ENCODE measurements at regions not wholly inside any gene's neighbourhood (a gene's known extent, or its start where the extent isn't known, plus 50 kb on each side); places are given as distances from the start of the nearest gene placed in this dataset.
"Not testable (repeated sequence)": the region's sequence is repeated elsewhere in the genome, so short reads cannot be mapped to it uniquely, and the experiment has no call there.

DNA sequence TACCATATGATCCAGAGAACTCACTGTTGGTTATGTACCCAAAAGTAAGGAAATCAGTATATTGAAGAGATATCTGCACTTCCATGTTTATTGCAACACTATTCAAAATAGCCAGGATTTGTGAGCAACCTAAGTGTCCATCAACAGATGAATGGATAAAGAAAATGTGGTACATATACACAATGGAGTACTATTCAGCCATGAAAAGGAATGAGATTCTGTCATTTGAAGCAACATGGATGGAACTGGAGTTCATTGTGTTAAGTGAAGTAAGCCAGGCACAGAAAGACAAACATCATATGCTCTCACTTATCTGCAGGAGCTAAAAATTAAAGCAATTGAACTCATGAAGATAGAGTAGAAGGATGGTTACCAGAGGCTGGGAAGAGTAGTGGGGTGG lies 510.5 kb downstream of the KLHL13 start:
- DNase-seq, H3K4me1 Mint-ChIP-seq, ATAC-seq, H3K4me3 Mint-ChIP-seq, H3K27me3 Mint-ChIP-seq, H3K27ac Mint-ChIP-seq, H3K9me3 Mint-ChIP-seq: not testable (repeated sequence)

DNA sequence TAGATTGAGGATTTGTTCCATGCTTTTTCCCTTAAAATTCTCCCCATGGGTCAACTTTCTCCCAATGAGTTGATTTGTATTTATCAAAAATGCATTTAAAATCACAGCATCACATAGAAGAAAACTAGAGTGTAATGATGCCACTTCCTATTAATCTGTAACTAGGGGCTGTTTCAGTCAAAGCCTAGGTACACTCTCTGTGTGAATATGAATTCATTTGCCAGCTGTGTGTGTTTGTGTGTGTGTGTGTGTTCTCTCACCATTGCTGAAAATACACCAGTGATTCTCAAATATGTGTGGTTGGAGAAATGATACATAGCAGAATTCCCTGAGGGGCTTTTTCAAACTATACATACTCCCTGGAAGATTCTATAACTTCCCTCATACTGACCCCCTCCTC lies 546.5 kb downstream of the KLHL13 start:
- no peak for DNase-seq
- ATAC-seq = no peak
- no peaks in the 10 kb centered on the region for H3K4me1 Mint-ChIP-seq
- no peak overlapping the region for H3K27ac Mint-ChIP-seq
- H3K4me3 Mint-ChIP-seq = no peak overlapping the region
- H3K9me3 Mint-ChIP-seq = peaks cover 0 to 8% of the 10 kb centered on the region in 2 donors
- no peaks in the 10 kb centered on the region for H3K27me3 Mint-ChIP-seq

- no peak overlapping the region for H3K27ac Mint-ChIP-seq
- ATAC-seq (no peak), DNase-seq (no peak)
- H3K4me3 Mint-ChIP-seq = no peak overlapping the region
- no peaks in the 10 kb centered on the region for H3K27me3 Mint-ChIP-seq
- H3K9me3 Mint-ChIP-seq = peaks cover 0 to 8% of the 10 kb centered on the region in 2 donors
- H3K4me1 Mint-ChIP-seq = no peaks in the 10 kb centered on the region
These were observed 548.4 kb downstream of the KLHL13 start for GRCh38 chrX:117568238-117568637.

GRCh38 chrX:117543885-117544284 lies 572.7 kb downstream of the KLHL13 start:
- H3K4me3 Mint-ChIP-seq = no peak overlapping the region
- no peaks in the 10 kb centered on the region for H3K9me3 Mint-ChIP-seq
- H3K27ac Mint-ChIP-seq = no peak overlapping the region
- H3K4me1 Mint-ChIP-seq = no peaks in the 10 kb centered on the region
- H3K27me3 Mint-ChIP-seq = no peaks in the 10 kb centered on the region
- no peak for ATAC-seq
- no peak for DNase-seq

GRCh38 chrX:117539090-117539418 lies 577.6 kb downstream of the KLHL13 start:
- H3K4me1 Mint-ChIP-seq = no peaks in the 10 kb centered on the region
- no peak for ATAC-seq
- no peak overlapping the region for H3K4me3 Mint-ChIP-seq
- DNase-seq = no peak
- no peaks in the 10 kb centered on the region for H3K27me3 Mint-ChIP-seq
- H3K27ac Mint-ChIP-seq = no peak overlapping the region
- no peaks in the 10 kb centered on the region for H3K9me3 Mint-ChIP-seq

DNA sequence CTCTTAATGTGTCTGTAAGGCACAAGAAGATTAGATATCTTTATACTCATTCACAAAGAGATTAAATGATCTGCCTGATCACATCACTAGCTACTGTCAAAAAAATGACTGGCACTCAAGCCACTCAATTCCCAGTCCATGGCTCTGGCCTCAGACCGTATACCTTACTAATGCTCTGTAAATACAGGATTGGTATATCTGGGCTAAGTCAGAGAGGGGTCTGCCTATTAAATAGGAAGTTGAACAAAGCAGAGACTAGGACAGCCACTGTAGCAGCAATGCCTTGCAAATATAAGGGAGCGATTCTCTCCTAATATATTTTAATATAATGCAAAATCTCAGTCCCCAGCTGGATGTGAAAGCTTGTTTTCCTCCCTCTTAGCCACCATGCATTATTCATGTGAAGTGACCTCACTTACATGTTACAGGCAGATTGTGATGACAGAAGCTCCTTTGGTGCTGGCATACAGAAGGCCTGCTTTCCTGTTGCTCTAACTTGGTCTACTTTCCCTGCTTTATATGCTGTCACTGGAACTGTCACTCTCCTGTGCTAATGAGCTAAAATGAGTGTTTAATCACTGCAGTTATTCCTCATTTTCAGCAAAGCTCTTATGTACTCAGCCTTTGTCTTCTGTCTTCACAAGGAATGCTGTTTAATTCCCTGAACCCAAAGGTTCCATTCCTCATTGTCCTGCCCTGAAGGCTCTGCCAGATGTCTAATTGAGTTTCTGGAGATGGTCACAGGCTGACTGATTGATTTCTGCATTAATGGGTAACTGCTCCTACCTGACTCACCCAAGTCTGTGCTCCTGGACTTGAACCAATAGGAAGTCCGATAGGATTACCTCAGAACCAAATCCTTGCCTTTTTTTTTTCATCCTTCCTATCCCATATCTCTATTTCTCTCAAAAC lies 578.2 kb downstream of the KLHL13 start:
- Mint-ChIP-seq H3K27ac (no peak overlapping the region), H3K4me3 (no peak overlapping the region), H3K4me1 (no peaks in the 10 kb centered on the region), H3K9me3 (no peaks in the 10 kb centered on the region), H3K27me3 (no peaks in the 10 kb centered on the region)
- ATAC-seq (no peak), DNase-seq (no peak)

DNA sequence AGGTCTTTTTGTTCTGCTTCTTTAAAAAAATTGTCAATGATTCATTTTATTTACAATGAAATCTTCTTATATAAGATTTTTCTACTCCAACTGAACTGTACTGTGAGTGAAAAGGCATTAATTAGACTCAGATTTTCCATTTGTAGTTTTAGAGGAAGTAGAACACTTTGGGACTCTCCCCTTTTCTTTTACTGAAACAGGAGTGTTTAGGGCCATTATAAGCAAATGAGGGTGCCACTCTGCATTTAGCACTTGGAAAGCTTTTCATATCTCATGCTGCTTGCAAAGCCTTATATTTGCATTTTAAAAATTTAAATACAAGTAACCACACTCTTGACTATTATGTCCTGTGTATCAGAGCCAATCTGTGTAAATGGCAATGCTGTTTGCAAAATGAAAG lies 584.3 kb downstream of the KLHL13 start:
- Mint-ChIP-seq H3K27me3 (no peaks in the 10 kb centered on the region), H3K27ac (no peak overlapping the region), H3K4me1 (no peaks in the 10 kb centered on the region), H3K9me3 (no peaks in the 10 kb centered on the region), H3K4me3 (no peak overlapping the region)
- ATAC-seq (no peak), DNase-seq (no peak)

DNA sequence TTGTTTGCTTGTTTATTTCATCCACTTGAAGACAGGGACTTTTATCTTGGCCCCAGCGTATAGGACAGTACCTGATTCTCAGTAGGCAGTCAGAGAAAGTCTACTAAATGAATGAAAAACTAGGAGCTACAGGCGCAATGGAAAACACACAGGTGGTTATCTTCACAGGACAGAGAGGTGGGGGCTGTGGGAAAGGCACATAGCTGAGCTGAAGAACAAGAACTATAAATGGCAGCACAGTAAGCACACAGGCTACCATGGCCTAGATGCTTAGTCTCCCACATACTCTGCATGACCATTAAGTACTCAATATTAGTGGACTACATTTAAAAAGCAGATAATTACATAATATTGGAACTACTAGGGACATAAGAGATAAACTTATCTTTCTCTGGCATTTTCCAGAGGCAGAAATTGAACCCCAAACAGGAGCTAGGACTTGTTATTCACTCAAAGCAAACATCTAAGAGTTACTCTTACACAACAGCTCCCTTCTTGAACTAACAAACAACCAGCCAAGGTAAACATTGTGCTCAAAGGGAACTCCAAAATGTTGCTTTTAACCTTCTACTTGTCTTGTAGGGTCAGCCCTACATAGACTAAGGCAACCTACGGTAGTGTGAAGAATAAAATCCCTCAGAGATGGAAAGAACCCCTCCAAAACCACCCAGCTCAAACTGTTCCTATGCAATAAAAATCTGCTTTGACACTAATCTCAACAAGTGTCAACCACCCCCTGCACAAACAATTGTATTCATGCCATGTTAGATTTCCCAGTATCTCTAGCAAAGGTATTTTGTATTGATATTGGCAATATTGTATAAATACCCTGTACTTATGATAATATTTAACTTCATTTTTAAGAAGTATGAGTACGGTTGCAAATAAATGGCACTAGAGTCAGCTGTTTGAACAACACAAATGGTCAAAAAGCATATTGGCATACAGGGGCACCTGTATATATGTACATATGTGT lies 593.6 kb downstream of the KLHL13 start:
- Mint-ChIP-seq H3K9me3 (no peaks in the 10 kb centered on the region), H3K27me3 (no peaks in the 10 kb centered on the region), H3K4me3 (no peak overlapping the region), H3K27ac (no peak overlapping the region), H3K4me1 (no peaks in the 10 kb centered on the region)
- DNase-seq (no peak), ATAC-seq (no peak)

GRCh38 chrX:117517994-117518393 lies 598.6 kb downstream of the KLHL13 start:
- H3K27ac Mint-ChIP-seq = no peak overlapping the region
- ATAC-seq = no peak
- H3K4me3 Mint-ChIP-seq = no peak overlapping the region
- DNase-seq = no peak
- no peaks in the 10 kb centered on the region for H3K27me3 Mint-ChIP-seq
- H3K9me3 Mint-ChIP-seq = no peaks in the 10 kb centered on the region
- H3K4me1 Mint-ChIP-seq = no peaks in the 10 kb centered on the region

GRCh38 chrX:117511379-117511778 lies 605.2 kb downstream of the KLHL13 start:
- Mint-ChIP-seq H3K9me3 (no peaks in the 10 kb centered on the region), H3K27ac (no peak overlapping the region), H3K4me3 (no peak overlapping the region), H3K27me3 (no peaks in the 10 kb centered on the region), H3K4me1 (no peaks in the 10 kb centered on the region)
- DNase-seq (no peak), ATAC-seq (no peak)

DNA sequence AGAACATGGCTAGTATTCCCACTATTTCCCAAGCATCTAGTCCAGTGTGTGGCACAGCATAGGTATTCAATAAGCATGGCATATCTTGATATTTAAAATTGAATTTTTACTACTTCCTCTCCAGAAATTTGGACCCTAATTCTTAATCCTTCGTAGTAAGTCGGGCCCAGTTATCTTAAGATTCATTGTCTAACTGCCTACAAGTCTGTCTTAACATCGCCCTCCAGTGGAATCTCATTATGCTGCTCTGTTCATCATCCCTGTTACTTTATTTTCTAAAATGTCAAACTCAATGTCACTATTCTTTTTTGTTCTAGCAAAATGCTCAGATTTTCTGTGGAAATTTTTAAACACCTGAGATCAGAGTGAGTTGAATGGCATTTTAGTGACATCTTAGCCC lies 606.2 kb downstream of the KLHL13 start:
- no peak for ATAC-seq
- no peaks in the 10 kb centered on the region for H3K9me3 Mint-ChIP-seq
- H3K27me3 Mint-ChIP-seq = no peaks in the 10 kb centered on the region
- H3K27ac Mint-ChIP-seq = no peak overlapping the region
- DNase-seq = no peak
- H3K4me1 Mint-ChIP-seq = no peaks in the 10 kb centered on the region
- H3K4me3 Mint-ChIP-seq = no peak overlapping the region

DNA sequence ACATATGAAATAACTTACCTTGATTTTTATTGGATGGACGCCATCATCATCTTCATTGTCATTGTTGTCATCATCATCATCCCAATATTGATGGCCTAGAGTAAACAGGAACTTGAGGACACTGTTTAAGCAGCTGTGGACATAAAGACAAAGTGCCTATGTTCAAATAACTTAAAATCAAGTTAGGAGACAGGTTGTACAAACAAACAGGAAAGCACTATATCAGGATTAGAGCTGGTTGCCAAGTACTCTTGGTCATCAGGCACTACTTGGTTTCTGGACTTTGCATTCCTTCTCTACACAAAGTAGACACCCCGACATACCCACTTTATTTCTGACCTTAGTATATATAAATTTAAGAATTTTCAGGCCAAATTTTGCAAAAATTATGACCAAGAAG lies 608.6 kb downstream of the KLHL13 start:
- ATAC-seq = no peak
- H3K27ac Mint-ChIP-seq = no peak overlapping the region
- no peaks in the 10 kb centered on the region for H3K4me1 Mint-ChIP-seq
- no peaks in the 10 kb centered on the region for H3K27me3 Mint-ChIP-seq
- H3K9me3 Mint-ChIP-seq = no peaks in the 10 kb centered on the region
- no peak for DNase-seq
- H3K4me3 Mint-ChIP-seq = no peak overlapping the region

DNA sequence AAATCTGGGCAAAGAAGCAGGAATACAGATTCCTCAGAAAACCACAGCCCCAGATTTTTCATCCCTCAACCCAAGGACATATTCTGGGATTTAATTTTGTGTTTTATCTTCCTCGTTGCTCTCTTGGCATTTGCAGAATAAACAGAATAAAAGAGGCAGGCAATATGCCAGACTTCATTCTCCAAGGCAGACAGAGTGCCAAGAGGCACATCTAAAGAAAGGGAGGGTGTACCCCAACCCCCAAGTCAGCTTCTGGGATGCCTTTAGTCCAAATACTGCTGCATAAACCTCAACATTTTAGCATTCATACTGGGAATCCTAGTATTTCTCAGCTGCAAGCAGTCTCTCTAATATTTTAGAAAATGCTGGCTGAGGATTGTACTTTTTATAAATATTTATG lies 629.2 kb downstream of the KLHL13 start:
- ATAC-seq = no peak
- no peaks in the 10 kb centered on the region for H3K27me3 Mint-ChIP-seq
- H3K4me1 Mint-ChIP-seq = no peaks in the 10 kb centered on the region
- peaks cover 0 to 5% of the 10 kb centered on the region in 2 donors for H3K9me3 Mint-ChIP-seq
- DNase-seq = no peak
- H3K27ac Mint-ChIP-seq = no peak overlapping the region
- no peak overlapping the region for H3K4me3 Mint-ChIP-seq

GRCh38 chrX:117483950-117484349 lies 632.7 kb downstream of the KLHL13 start:
- Mint-ChIP-seq H3K27ac (no peak overlapping the region), H3K4me1 (no peaks in the 10 kb centered on the region), H3K9me3 (no peaks in the 10 kb centered on the region), H3K27me3 (no peaks in the 10 kb centered on the region), H3K4me3 (no peak overlapping the region)
- ATAC-seq (no peak), DNase-seq (no peak)

DNA sequence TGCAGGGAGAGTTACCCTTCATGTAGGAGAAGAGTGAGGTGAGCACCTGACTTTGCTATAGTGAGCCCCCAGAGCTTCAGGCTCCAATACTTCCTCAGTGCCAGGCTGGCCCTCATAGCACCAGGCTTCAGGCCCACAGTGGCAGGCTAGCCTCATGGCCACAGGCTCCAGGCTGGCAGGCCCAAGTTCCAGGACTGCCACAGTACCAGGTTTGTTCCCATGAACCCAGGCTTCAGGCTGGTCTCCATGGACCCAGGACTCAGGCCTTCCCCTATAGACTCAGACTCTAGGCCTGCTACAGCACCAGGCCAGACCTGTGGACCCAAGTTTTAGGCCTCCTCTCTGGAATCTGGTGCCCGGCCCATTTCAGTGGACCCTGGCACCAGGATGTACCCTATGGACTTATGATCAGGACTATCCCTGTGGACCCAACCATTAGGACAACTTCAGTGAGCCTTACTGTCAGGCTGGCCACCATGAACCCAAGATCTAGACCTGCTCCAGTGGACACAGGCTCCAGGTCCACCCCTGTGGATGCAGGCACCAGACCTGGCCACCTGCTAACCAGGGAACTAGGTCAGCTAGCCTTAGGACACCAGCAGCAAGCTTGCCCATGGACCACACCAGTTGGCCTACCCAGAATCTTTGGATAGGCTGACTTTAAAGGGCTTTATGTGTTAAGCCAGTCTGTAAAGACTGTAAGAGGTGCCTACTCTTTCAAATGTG lies 658.2 kb downstream of the KLHL13 start:
- H3K4me3 Mint-ChIP-seq = no peak overlapping the region
- DNase-seq (no peak), ATAC-seq (no peak)
- no peaks in the 10 kb centered on the region for H3K4me1 Mint-ChIP-seq
- no peak overlapping the region for H3K27ac Mint-ChIP-seq
- no peaks in the 10 kb centered on the region for H3K27me3 Mint-ChIP-seq
- no peaks in the 10 kb centered on the region for H3K9me3 Mint-ChIP-seq

- no peaks in the 10 kb centered on the region for H3K27me3 Mint-ChIP-seq
- H3K4me3 Mint-ChIP-seq = no peak overlapping the region
- H3K9me3 Mint-ChIP-seq = no peaks in the 10 kb centered on the region
- no peak overlapping the region for H3K27ac Mint-ChIP-seq
- ATAC-seq (no peak), DNase-seq (no peak)
- H3K4me1 Mint-ChIP-seq = no peaks in the 10 kb centered on the region
These were observed 660.8 kb downstream of the KLHL13 start for GRCh38 chrX:117455787-117456186.
